IMR-90 (cell line): ENCODE measurements at regions not wholly inside any gene's neighbourhood (a gene's known extent, or its start where the extent isn't known, plus 50 kb on each side); places are given as distances from the start of the nearest gene placed in this dataset.

Experiments
- CTCF ChIP-seq: conservative IDR thresholded peaks from 2 replicates; pipeline ENCODE4 v1.5.1; 2012; ENCODE audit warnings: mild to moderate bottlenecking, low read depth, low read length, improper control_type of control experiment
- ELK1 ChIP-seq: fragments of 150-350 bp; IDR thresholded peaks from 2 replicates; pipeline ENCODE4 v1.6.1; 2016; ENCODE audit warnings: low read depth, mild to moderate bottlenecking, low read length, moderate library complexity, borderline replicate concordance
- FOS ChIP-seq: fragments of 150-350 bp; IDR thresholded peaks from 2 replicates; pipeline ENCODE4 v1.6.1; 2016; ENCODE audit warnings: low read depth, low read length
- MXI1 ChIP-seq: IDR thresholded peaks from 2 replicates; pipeline ENCODE4 v1.6.1; 2012; ENCODE audit warnings: low read depth, mild to moderate bottlenecking, low read length, moderate library complexity, borderline replicate concordance
- POLR2A ChIP-seq: IDR thresholded peaks from 2 replicates; pipeline ENCODE4 v1.6.1; 2012; ENCODE audit warnings: mild to moderate bottlenecking, low read depth, low read length

- TF ChIP-seq POLR2A: no peak
- TF ChIP-seq CTCF: no peak
- no peak for TF ChIP-seq FOS
- no peak for TF ChIP-seq ELK1
- no peak for TF ChIP-seq MXI1
Measured at GRCh38 chr5:34526682-34527305, 129.3 kb upstream of the RAI14 start.
